ENCODE measurements at regions not wholly inside any gene's neighbourhood (a gene's known extent, or its start where the extent isn't known, plus 50 kb on each side); places are given as distances from the start of the nearest gene placed in this dataset.

GRCh38 chr2:41890341-41890740 is 157.5 kb upstream of the PKDCC start:
- H3K4me3 ChIP-seq: no peak overlapping the region
- no peak overlapping the region for H3K4me3 Mint-ChIP-seq
- H3K4me1 ChIP-seq: peaks cover 7% of the 10 kb centered on the region

GRCh38 chr2:41892476-41892875 is 155.3 kb upstream of the PKDCC start:
- no peak overlapping the region for H3K27ac Mint-ChIP-seq

More at GRCh38 chr2:41890341-41890740, 157.5 kb upstream of the PKDCC start:
- Histone ChIP-seq H2AFZ (replicated peaks) (no peak overlapping the region), H3F3A (ENCODE audit: low read depth) (no peaks in the 10 kb centered on the region), H3K36me3 (no peaks in the 10 kb centered on the region), H3K27ac (no peak overlapping the region), H3K27me3 (no peaks in the 10 kb centered on the region), H4K20me1 (ENCODE audit: low read depth) (no peaks in the 10 kb centered on the region), H3K79me2 (ENCODE audit: low read depth) (no peaks in the 10 kb centered on the region), H3K9me3 (ENCODE audit: low read depth) (no peaks in the 10 kb centered on the region), H3K9ac (no peak overlapping the region), H3K4me2 (no peak overlapping the region)
- H3K27me3 Mint-ChIP-seq (ENCODE audit: insufficient read depth, low read depth): peaks cover 2% of the 10 kb centered on the region
- no peak overlapping the region for H3K27ac Mint-ChIP-seq
- no peak for TF ChIP-seq EZH2 (IDR thresholded peaks at IDR 0.05)
- no peak for TF ChIP-seq CTCF (IDR thresholded peaks at IDR 0.05)
- TF ChIP-seq EZH2phosphoT487 (IDR thresholded peaks at IDR 0.05): no peak
- H3K9me3 Mint-ChIP-seq: no peaks in the 10 kb centered on the region
- DNase-seq (ENCODE audit: low spot score): no peak
- H3K36me3 Mint-ChIP-seq: no peaks in the 10 kb centered on the region
- peaks cover 10% of the 10 kb centered on the region for H3K4me1 Mint-ChIP-seq

GRCh38 chr2:41894563-41895333 is 153.1 kb upstream of the PKDCC start:
- Histone ChIP-seq H3K27ac (no peak overlapping the region), H4K20me1 (ENCODE audit: low read depth) (no peaks in the 10 kb centered on the region), H3K9me3 (ENCODE audit: low read depth) (no peaks in the 10 kb centered on the region), H3K4me3 (no peak overlapping the region), H3K9ac (no peak overlapping the region), H3K4me1 (no peaks in the 10 kb centered on the region), H3K79me2 (ENCODE audit: low read depth) (no peaks in the 10 kb centered on the region), H2AFZ (replicated peaks) (no peak overlapping the region), H3K4me2 (no peak overlapping the region), H3F3A (ENCODE audit: low read depth) (no peaks in the 10 kb centered on the region), H3K27me3 (no peaks in the 10 kb centered on the region), H3K36me3 (no peaks in the 10 kb centered on the region)
- TF ChIP-seq EZH2 (IDR thresholded peaks at IDR 0.05): no peak
- no peak for TF ChIP-seq EZH2phosphoT487 (IDR thresholded peaks at IDR 0.05)
- TF ChIP-seq CTCF (IDR thresholded peaks at IDR 0.05): no peak
- Mint-ChIP-seq H3K27ac (no peak overlapping the region), H3K4me1 (no peaks in the 10 kb centered on the region), H3K36me3 (no peaks in the 10 kb centered on the region), H3K4me3 (no peak overlapping the region), H3K27me3 (ENCODE audit: insufficient read depth, low read depth) (peaks cover 2% of the 10 kb centered on the region), H3K9me3 (no peaks in the 10 kb centered on the region)
- no peak for DNase-seq (ENCODE audit: low spot score)

More at GRCh38 chr2:41892476-41892875, 155.3 kb upstream of the PKDCC start:
- Histone ChIP-seq H3K4me1 (no peaks in the 10 kb centered on the region), H4K20me1 (ENCODE audit: low read depth) (no peaks in the 10 kb centered on the region), H3K4me2 (no peak overlapping the region), H3F3A (ENCODE audit: low read depth) (no peaks in the 10 kb centered on the region), H3K9me3 (ENCODE audit: low read depth) (no peaks in the 10 kb centered on the region), H3K27me3 (no peaks in the 10 kb centered on the region), H3K79me2 (ENCODE audit: low read depth) (no peaks in the 10 kb centered on the region), H3K36me3 (no peaks in the 10 kb centered on the region), H3K4me3 (no peak overlapping the region), H3K27ac (no peak overlapping the region), H3K9ac (no peak overlapping the region), H2AFZ (replicated peaks) (no peak overlapping the region)
- no peak overlapping the region for H3K4me3 Mint-ChIP-seq
- H3K27me3 Mint-ChIP-seq (ENCODE audit: insufficient read depth, low read depth): peaks cover 2% of the 10 kb centered on the region
- H3K36me3 Mint-ChIP-seq: no peaks in the 10 kb centered on the region
- DNase-seq (ENCODE audit: low spot score): no peak
- no peaks in the 10 kb centered on the region for H3K4me1 Mint-ChIP-seq
- TF ChIP-seq EZH2phosphoT487 (IDR thresholded peaks at IDR 0.05): no peak
- no peak for TF ChIP-seq EZH2 (IDR thresholded peaks at IDR 0.05)
- TF ChIP-seq CTCF (IDR thresholded peaks at IDR 0.05): no peak
- no peaks in the 10 kb centered on the region for H3K9me3 Mint-ChIP-seq

Data from neural progenitor cell (in vitro differentiated cells).